Neural cell (in vitro differentiated cells): ENCODE measurements at regions not wholly inside any gene's neighbourhood (a gene's known extent, or its start where the extent isn't known, plus 50 kb on each side); places are given as distances from the start of the nearest gene placed in this dataset.

Source experiments
- H2AFZ ChIP-seq: fragments of 200-600, 300-800 bp; sonication (generic), shearing (Covaris generic); 2 replicates; pipeline ENCODE4 v1.6.0; 2014; ENCODE audit warnings: low read depth, mild to moderate bottlenecking, antibody characterized with exemption, low read length, moderate library complexity
- H3F3A ChIP-seq: fragments of 200-600 bp; shearing (Covaris generic); 2 replicates; pipeline ENCODE4 v1.6.1; 2016; ENCODE audit warnings: mild to moderate bottlenecking, moderate library complexity, mixed read lengths, antibody characterized with exemption, low read length; ENCODE audit not compliant: insufficient read depth, poor library complexity, severe bottlenecking
- H3K27ac ChIP-seq: fragments of 200-600, 300-800 bp; sonication (generic), shearing (Covaris generic); 2 replicates; pipeline ENCODE4 v1.5.1; 2014; ENCODE audit warnings: mild to moderate bottlenecking, low read length, moderate library complexity
- H3K27me3 ChIP-seq: fragments of 300-800, 200-600 bp; sonication (generic), shearing (Covaris generic); 2 replicates; pipeline ENCODE4 v1.6.0; 2014; ENCODE audit warnings: mild to moderate bottlenecking, low read depth, low read length, moderate library complexity; ENCODE audit not compliant: insufficient read depth
- H3K36me3 ChIP-seq: fragments of 300-800, 200-600 bp; sonication (generic), shearing (Covaris generic); 2 replicates; pipeline ENCODE4 v1.5.1; 2014; ENCODE audit warnings: mild to moderate bottlenecking, antibody characterized with exemption, low read length, moderate library complexity; ENCODE audit not compliant: insufficient read depth
- H3K4me2 ChIP-seq: fragments of 300-800, 200-600 bp; sonication (generic), shearing (Covaris generic); 2 replicates; pipeline ENCODE4 v1.6.0; 2014; ENCODE audit warnings: mild to moderate bottlenecking, low read length
- H3K4me3 ChIP-seq: fragments of 300-800, 200-600 bp; sonication (generic), shearing (Covaris generic); 2 replicates; pipeline ENCODE4 v1.5.1; 2014; ENCODE audit warnings: mild to moderate bottlenecking, low read length, moderate library complexity
- H3K79me2 ChIP-seq: fragments of 200-600 bp; shearing (Covaris generic); replicated peaks from 2 replicates; pipeline ENCODE4 v1.6.0; 2014; ENCODE audit warnings: mild to moderate bottlenecking, low read length, moderate library complexity; ENCODE audit not compliant: insufficient read depth
- H3K9ac ChIP-seq: fragments of 300-800, 200-600 bp; sonication (generic), shearing (Covaris generic); 2 replicates; pipeline ENCODE4 v1.6.1; 2016; ENCODE audit warnings: mild to moderate bottlenecking, low read length, mixed read lengths
- H3K9me2 ChIP-seq: fragments of 200-600 bp; shearing (Covaris generic); 2 replicates; pipeline ENCODE4 v1.6.1; 2016; ENCODE audit warnings: mild to moderate bottlenecking, low read length, mixed read lengths; ENCODE audit not compliant: insufficient read depth
- H3K9me3 ChIP-seq: fragments of 200-600, 300-800 bp; sonication (generic), shearing (Covaris generic); 2 replicates; pipeline ENCODE4 v1.6.1; 2016; ENCODE audit warnings: mild to moderate bottlenecking, mixed run types, low read length, moderate library complexity, mixed read lengths
- H4K20me1 ChIP-seq: fragments of 200-600 bp; shearing (Covaris generic); 2 replicates; pipeline ENCODE4 v1.6.1; 2016; ENCODE audit warnings: mild to moderate bottlenecking, mixed run types; ENCODE audit not compliant: insufficient read depth
- EP300 ChIP-seq: fragments of 450-650 bp; conservative IDR thresholded peaks from 2 replicates; pipeline ENCODE4 v1.6.1; 2014; ENCODE audit warnings: antibody characterized with exemption, mild to moderate bottlenecking, moderate library complexity; ENCODE audit not compliant: poor library complexity, severe bottlenecking
- EZH2 ChIP-seq: fragments of 200-600, 300-800 bp; shearing (Covaris generic), sonication (generic); IDR thresholded peaks from 2 replicates; pipeline ENCODE4 v1.6.1; 2014; ENCODE audit warnings: antibody characterized with exemption, low read length, borderline replicate concordance, mild to moderate bottlenecking; ENCODE audit not compliant: insufficient read depth, poor library complexity, severe bottlenecking
- MXI1 ChIP-seq: fragments of 450-650 bp; conservative IDR thresholded peaks from 2 replicates; pipeline ENCODE4 v1.6.1; 2014; ENCODE audit warnings: antibody characterized with exemption, mild to moderate bottlenecking; ENCODE audit not compliant: poor library complexity, severe bottlenecking
- POLR2AphosphoS5 ChIP-seq: IDR thresholded peaks from 2 replicates; pipeline ENCODE4 v1.6.1; 2012
- RAD21 ChIP-seq: fragments of 450-650 bp; conservative IDR thresholded peaks from 2 replicates; pipeline ENCODE4 v1.6.1; 2014; ENCODE audit warnings: antibody characterized with exemption, mild to moderate bottlenecking, moderate library complexity
- SMC3 ChIP-seq: fragments of 450-650 bp; conservative IDR thresholded peaks from 2 replicates; pipeline ENCODE4 v1.6.1; 2014; ENCODE audit warnings: antibody characterized with exemption, mild to moderate bottlenecking, moderate library complexity; ENCODE audit not compliant: poor library complexity
- TAF1 ChIP-seq: IDR thresholded peaks from 2 replicates; pipeline ENCODE4 v1.6.1; 2012; ENCODE audit warnings: low read depth
- TF ChIP-seq, protein P1 (sequence below): fragments of 450-650 bp; IDR thresholded peaks from 2 replicates; pipeline ENCODE4 v1.5.1; 2014; ENCODE audit warnings: antibody characterized with exemption, mild to moderate bottlenecking, moderate library complexity; ENCODE audit not compliant: poor library complexity, severe bottlenecking
- TF ChIP-seq, protein P2 (sequence below): IDR thresholded peaks from 2 replicates; pipeline ENCODE4 v1.6.1; 2012; ENCODE audit warnings: borderline replicate concordance

- peaks cover 5% of the 10 kb centered on the region for H3F3A ChIP-seq
- H3K9ac ChIP-seq: peak overlapping the region; percentile 16
- peak overlapping the region; percentile 34 for H2AFZ ChIP-seq
- no peak overlapping the region for H3K4me3 ChIP-seq
- H3K27ac ChIP-seq: peak overlapping the region; percentile 45
- H3K36me3 ChIP-seq: no peaks in the 10 kb centered on the region
- H4K20me1 ChIP-seq: no peaks in the 10 kb centered on the region
- TF ChIP-seq, protein P1, sequence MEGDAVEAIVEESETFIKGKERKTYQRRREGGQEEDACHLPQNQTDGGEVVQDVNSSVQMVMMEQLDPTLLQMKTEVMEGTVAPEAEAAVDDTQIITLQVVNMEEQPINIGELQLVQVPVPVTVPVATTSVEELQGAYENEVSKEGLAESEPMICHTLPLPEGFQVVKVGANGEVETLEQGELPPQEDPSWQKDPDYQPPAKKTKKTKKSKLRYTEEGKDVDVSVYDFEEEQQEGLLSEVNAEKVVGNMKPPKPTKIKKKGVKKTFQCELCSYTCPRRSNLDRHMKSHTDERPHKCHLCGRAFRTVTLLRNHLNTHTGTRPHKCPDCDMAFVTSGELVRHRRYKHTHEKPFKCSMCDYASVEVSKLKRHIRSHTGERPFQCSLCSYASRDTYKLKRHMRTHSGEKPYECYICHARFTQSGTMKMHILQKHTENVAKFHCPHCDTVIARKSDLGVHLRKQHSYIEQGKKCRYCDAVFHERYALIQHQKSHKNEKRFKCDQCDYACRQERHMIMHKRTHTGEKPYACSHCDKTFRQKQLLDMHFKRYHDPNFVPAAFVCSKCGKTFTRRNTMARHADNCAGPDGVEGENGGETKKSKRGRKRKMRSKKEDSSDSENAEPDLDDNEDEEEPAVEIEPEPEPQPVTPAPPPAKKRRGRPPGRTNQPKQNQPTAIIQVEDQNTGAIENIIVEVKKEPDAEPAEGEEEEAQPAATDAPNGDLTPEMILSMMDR: no peak
- no peak for TF ChIP-seq EZH2
- peak; percentile 34 for TF ChIP-seq POLR2AphosphoS5
- TF ChIP-seq MXI1: no peak
- TF ChIP-seq EP300: no peak
- peak overlapping the region; percentile 18 for H3K4me2 ChIP-seq
- H3K9me3 ChIP-seq: no peaks in the 10 kb centered on the region
- H3K79me2 ChIP-seq: no peaks in the 10 kb centered on the region
- H3K27me3 ChIP-seq: no peaks in the 10 kb centered on the region
- H3K9me2 ChIP-seq: no peaks in the 10 kb centered on the region
These were observed 583.4 kb upstream of the PSMD7 start for GRCh38 chr16:73713251-73713650.

GRCh38 chr16:73711406-73712080, 585.1 kb upstream of the PSMD7 start:
- Histone ChIP-seq H3K36me3 (no peaks in the 10 kb centered on the region), H3K79me2 (no peaks in the 10 kb centered on the region), H3K9me3 (no peaks in the 10 kb centered on the region), H3F3A (peaks cover 5% of the 10 kb centered on the region), H2AFZ (no peak overlapping the region), H3K9me2 (no peaks in the 10 kb centered on the region), H3K27ac (no peak overlapping the region), H3K27me3 (no peaks in the 10 kb centered on the region), H3K4me3 (no peak overlapping the region), H3K9ac (no peak overlapping the region), H3K4me2 (no peak overlapping the region), H4K20me1 (no peaks in the 10 kb centered on the region)
- TF ChIP-seq, protein P2, sequence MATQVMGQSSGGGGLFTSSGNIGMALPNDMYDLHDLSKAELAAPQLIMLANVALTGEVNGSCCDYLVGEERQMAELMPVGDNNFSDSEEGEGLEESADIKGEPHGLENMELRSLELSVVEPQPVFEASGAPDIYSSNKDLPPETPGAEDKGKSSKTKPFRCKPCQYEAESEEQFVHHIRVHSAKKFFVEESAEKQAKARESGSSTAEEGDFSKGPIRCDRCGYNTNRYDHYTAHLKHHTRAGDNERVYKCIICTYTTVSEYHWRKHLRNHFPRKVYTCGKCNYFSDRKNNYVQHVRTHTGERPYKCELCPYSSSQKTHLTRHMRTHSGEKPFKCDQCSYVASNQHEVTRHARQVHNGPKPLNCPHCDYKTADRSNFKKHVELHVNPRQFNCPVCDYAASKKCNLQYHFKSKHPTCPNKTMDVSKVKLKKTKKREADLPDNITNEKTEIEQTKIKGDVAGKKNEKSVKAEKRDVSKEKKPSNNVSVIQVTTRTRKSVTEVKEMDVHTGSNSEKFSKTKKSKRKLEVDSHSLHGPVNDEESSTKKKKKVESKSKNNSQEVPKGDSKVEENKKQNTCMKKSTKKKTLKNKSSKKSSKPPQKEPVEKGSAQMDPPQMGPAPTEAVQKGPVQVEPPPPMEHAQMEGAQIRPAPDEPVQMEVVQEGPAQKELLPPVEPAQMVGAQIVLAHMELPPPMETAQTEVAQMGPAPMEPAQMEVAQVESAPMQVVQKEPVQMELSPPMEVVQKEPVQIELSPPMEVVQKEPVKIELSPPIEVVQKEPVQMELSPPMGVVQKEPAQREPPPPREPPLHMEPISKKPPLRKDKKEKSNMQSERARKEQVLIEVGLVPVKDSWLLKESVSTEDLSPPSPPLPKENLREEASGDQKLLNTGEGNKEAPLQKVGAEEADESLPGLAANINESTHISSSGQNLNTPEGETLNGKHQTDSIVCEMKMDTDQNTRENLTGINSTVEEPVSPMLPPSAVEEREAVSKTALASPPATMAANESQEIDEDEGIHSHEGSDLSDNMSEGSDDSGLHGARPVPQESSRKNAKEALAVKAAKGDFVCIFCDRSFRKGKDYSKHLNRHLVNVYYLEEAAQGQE: no peak
- no peak for TF ChIP-seq POLR2AphosphoS5
- TF ChIP-seq RAD21: no peak
- no peak for TF ChIP-seq EZH2
- TF ChIP-seq EP300: no peak
- TF ChIP-seq TAF1: no peak
- TF ChIP-seq, protein P1: no peak
- TF ChIP-seq MXI1: no peak
- TF ChIP-seq SMC3: no peak
